DMS 273 (cell line): ENCODE measurements at regions not wholly inside any gene's neighbourhood (a gene's known extent, or its start where the extent isn't known, plus 50 kb on each side); places are given as distances from the start of the nearest gene placed in this dataset.
"Not testable (repeated sequence)": the region's sequence is repeated elsewhere in the genome, so short reads cannot be mapped to it uniquely, and the experiment has no call there.

Experiments used
- DNase-seq: peaks from one replicate; lab custom pipeline; 2025; ENCODE audit not compliant: unreplicated experiment; lab: John Stamatoyannopoulos, UW

- peak; percentile 53 for DNase-seq
Measured at GRCh38 chr18:70931942-70932814, 643.3 kb downstream of the SOCS6 start.

DNA sequence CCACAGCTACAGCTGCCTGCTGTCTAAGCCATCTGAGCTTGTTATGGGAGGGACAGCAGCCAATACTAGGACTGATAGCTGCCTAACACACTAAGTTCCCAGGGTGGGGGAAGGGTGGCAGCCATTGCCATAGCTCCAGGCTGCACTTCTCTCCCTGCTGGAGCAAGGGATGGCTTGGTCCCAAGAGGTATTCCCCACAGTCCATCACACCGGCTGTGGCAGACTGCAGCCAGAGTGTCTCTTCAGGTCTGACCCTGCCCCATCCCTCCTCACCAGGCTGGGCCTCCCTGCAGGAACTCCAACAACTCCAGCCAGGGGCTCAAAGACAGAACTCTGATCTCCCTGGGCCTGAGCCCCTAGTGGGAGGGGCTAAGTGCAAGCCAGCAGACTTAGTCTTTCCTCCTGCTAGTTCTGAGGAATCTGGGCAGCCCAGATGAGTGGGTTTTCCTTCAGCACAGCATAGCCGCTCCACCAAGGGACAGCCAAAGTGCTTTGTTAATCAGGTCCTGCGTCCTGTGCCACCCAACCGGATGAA, 632.1 kb downstream of the SOCS6 start:
- DNase-seq: no peak

DNA sequence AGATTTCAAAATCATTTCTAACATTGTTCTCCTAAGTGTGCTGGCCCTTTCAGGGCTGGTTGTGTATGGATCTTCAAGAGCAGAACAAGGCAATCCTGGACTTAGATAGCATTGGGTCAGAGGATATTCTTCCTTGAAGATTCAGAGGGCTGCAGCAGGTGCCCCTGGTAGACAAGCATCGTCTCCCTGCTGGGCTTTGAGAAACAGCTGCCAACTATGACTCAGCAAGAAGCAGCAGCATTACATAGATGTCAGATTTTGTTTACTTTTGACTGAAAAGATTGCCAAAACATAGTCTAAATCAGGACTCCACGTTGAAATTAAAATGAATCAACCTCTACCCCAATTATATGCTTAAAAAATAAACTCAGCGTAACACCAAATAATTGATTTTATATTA, 618.8 kb downstream of the SOCS6 start:
- peak; percentile 19 for DNase-seq

DNA sequence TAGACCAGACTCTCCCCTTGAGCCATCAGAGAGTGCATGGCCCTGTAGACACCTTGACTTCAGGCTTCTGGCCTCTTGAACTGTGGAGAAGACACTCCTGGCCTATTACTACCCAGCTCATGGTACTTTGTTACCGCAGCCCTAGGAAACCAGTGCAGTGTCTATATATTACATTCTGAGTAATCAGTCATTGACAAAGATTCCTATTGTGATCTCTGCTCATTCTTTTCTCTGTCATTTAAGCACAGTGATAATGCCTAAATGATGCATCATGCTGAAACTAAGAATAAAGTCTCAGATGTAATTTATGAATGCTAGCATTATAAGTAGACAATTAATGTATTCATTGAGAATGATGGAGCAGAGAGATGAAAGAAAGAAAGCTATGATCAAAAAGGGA, 603.5 kb downstream of the SOCS6 start:
- no peak for DNase-seq

DNA sequence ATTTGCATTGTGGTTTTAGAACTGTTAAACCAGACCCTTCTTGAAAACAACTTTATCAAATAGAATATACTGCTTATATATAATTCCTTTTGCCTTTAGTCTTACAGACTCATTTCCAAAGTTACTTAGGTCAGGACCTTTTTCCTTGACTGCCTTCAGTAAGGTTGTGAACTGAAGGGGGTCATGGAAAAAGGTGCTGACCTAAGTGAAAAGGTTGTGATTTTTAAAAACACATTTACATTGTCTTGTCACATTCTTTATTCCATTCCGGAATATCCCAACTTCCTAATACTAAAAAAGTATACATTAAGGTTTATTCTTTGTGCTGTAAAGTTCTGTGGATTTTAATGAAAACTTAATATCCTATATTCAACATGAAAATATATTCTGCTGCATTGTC, 581.4 kb downstream of the SOCS6 start:
- DNase-seq: no peak

DNA sequence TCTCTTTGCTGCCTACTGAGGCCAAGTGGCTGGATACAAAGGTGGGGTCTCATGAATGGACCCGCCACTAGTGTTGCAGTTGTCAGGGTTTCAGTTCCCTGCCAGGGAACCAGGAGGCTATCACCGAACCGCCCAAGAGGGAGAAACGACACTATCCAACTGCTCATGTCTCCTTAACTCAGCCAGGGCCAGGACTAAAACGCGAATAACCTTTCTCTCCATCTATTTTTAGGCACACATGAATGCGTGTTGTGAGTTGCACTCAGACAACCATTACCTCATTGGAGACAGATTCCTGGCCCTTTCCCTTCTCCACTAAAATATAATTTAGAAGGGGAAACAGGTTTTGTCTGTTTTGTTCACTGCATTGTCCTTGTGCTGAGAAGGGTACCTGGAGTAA, 559.5 kb downstream of the SOCS6 start:
- no peak for DNase-seq

DNA sequence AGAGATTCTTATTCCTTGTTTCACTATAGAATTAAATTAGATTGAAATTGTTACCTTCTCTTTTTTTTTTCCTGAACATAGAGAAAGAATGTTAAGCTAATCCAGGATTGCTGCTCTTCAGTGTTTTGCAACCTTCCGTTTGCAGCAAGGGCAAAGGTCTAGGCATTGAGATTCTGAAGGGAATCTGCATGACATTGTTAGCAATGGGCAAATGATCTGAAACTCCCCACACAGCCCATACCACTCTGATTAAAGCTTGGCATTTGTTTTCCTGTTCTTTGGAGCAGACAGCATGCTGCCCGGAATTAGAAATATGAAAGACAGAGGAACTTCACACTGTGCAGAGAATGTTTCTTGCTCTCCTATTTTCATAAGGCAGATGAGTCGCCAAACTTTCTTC, 551.8 kb downstream of the SOCS6 start:
- no peak for DNase-seq

DNA sequence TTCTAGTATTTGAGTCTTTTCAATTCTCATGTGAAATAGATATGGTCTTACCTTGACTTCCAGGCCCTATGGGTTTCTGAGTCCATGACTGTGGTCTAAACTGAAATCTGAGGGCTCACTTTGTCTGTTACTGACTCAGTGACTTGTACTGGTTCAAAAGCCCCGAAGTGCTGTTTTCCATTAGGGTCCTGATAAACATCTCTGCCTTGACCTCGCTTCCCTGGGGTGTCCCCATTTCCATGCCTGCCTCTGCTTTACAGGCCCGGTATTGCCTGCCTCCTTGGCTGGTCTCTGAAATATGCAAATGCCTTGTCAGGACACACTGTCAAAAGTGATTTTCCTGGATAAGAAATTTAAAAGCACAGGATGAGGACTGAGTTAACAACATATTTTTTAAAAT, 538.8 kb downstream of the SOCS6 start:
- DNase-seq: no peak

- DNase-seq: no peak
Measured at GRCh38 chr18:70826571-70826970, 537.7 kb downstream of the SOCS6 start.

GRCh38 chr18:70822691-70823090, 533.8 kb downstream of the SOCS6 start:
- DNase-seq: no peak

- DNase-seq: no peak
Measured at GRCh38 chr18:70822117-70822516, 533.3 kb downstream of the SOCS6 start.

DNA sequence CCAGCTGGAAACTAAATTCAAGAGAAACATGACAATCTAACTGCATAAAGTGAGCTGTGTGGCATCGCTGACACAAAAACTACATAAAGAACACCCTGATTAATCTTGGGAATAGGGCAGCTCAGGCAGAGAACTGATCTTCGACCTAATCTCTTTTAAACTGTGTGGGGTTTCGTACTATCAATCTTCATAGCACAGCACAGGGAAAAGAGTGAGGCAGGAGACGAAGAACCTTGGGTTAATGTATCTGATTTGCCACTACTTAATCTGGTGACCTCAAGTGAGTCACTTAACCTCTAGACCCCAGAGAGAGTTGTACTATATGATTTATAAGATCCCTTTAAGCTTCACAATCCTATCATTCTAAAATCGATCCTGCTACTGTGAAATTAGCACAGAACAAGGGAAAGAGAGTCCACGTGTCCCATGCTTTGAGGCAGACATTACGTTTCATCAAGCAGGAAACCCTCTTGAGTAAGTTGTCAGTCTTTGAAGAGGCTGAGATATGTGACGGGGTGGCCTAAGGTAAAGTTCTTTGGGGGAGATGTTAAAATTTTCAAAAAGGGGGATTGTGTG, 519.7 kb downstream of the SOCS6 start:
- DNase-seq: no peak

- peak; percentile 79 for DNase-seq
Measured at GRCh38 chr18:70781860-70782453, 493.1 kb downstream of the SOCS6 start.

DNA sequence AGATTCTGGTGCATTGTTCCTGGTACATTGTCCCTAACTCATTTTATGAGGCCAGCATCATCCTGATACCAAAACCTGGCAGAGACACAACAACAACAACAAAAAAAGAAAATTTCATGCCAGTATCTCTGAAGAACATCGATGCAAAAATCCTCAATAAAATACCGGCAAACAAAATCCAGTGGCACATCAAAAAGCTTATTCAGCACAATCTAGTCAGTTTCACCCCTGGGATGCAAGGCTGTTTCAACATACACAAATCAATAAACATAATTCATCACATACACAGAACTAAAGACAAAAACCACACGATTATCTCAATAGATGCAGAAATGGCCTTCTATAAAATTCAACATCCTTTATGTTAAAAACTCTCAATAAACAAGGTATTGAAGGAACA, 477.4 kb downstream of the SOCS6 start:
- not testable (repeated sequence) for DNase-seq

GRCh38 chr18:70762812-70763211, 474.0 kb downstream of the SOCS6 start:
- no peak for DNase-seq

DNA sequence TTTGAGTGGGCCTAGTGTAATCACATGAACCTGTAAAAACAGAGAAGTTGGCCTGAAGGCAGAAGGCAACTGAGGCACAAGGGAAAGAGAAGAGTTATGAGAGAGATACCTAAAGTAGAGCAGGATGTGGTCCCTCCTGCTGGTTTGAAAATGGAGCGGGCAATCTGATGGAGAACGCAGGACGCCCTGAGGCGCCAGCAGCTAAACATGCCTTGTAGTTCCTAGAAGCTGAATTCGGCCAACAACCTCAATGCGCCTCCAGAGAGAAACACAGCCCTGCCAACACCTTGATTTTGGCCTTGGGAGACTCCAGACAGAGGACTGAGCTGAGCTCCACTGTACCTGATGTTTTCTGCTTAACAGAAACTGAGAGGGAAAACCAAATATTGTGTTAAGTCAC, 469.9 kb downstream of the SOCS6 start:
- no peak for DNase-seq

DNA sequence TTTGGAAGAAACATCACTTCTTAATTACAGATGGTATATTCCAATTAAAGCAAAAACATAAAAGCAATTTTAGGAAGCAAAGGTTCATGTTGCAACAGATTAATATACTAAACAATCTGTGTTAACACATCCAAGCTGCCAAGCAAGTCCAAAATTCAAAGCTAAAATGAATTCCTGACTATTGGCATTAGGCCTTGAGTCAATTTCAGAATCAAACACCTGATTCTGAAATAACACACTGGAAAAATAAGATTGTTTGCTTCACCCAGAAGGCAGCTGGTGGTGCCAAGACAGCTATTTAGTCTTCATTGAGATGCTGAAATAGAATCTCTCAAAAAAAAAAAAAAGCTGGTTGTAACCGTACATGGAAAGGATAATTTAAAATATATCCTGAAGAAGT, 465.6 kb downstream of the SOCS6 start:
- DNase-seq: no peak

GRCh38 chr18:70732916-70733315, 444.1 kb downstream of the SOCS6 start:
- no peak for DNase-seq

DNA sequence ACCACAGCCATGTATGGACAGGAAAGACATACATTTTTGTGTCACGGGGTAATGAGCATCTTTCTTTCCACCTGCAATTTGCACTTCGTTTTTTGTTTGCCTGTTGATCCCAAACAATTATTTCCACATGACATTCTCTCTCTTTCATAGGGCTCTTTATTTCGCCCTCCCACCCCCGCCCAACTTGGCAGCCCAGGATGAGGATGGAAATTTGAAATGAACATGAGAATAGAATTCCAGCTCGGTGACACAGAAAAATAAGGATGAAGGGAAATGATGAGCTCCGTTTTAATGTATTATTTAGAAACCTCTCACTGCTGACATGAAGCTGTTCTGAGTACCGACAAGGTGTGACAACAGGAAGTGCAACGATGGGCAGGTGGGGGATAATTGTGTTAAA, 443.3 kb downstream of the SOCS6 start:
- DNase-seq: no peak

- no peak for DNase-seq
Measured at GRCh38 chr18:70720607-70721006, 431.8 kb downstream of the SOCS6 start.

- DNase-seq: no peak
Measured at GRCh38 chr18:70709720-70710119, 420.9 kb downstream of the SOCS6 start.

GRCh38 chr18:70709144-70709543, 420.3 kb downstream of the SOCS6 start:
- DNase-seq: no peak
